ENCODE measurements at regions not wholly inside any gene's neighbourhood (a gene's known extent, or its start where the extent isn't known, plus 50 kb on each side); places are given as distances from the start of the nearest gene placed in this dataset.

GRCh38 chr6:117137711-117138110 lies 127.6 kb upstream of the VGLL2 start:
- in situ Hi-C loops (cut with MboI; ENCODE audit: low pct_unique_long_range_greater_than_20kb, low sequenced_read_pairs, unreplicated experiment) = no loop called here
- TF ChIP-seq, protein P1, sequence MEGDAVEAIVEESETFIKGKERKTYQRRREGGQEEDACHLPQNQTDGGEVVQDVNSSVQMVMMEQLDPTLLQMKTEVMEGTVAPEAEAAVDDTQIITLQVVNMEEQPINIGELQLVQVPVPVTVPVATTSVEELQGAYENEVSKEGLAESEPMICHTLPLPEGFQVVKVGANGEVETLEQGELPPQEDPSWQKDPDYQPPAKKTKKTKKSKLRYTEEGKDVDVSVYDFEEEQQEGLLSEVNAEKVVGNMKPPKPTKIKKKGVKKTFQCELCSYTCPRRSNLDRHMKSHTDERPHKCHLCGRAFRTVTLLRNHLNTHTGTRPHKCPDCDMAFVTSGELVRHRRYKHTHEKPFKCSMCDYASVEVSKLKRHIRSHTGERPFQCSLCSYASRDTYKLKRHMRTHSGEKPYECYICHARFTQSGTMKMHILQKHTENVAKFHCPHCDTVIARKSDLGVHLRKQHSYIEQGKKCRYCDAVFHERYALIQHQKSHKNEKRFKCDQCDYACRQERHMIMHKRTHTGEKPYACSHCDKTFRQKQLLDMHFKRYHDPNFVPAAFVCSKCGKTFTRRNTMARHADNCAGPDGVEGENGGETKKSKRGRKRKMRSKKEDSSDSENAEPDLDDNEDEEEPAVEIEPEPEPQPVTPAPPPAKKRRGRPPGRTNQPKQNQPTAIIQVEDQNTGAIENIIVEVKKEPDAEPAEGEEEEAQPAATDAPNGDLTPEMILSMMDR (IDR thresholded peaks at IDR 0.05; ENCODE audit: extremely low read depth, insufficient read depth, missing control alignments) = no peak
- no peak for DNase-seq (ENCODE audit: low spot score)

DNA sequence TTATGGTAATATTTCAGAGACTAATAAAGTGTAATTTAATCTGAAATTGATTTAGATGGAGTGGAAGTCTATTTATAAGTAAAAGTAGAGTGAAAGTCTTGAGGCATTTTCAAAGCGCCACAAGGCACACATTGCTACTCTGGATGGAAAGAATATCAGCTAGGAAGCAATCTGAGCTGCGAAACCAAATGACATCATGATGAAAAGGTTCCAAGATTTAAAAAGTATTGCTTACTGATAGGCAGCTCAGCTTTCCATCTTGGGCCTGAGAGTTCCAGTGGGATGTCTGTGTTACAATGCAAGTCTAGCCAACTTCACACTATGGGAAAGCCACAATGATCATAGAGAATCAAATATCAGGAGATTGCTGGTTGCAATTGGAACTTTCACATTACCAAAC lies 126.9 kb upstream of the VGLL2 start:
- TF ChIP-seq, protein P1 (IDR thresholded peaks at IDR 0.05; ENCODE audit: extremely low read depth, insufficient read depth, missing control alignments) = no peak
- no peak for DNase-seq (ENCODE audit: low spot score)
- in situ Hi-C loops (cut with MboI; ENCODE audit: low pct_unique_long_range_greater_than_20kb, low sequenced_read_pairs, unreplicated experiment) = no loop called here

DNA sequence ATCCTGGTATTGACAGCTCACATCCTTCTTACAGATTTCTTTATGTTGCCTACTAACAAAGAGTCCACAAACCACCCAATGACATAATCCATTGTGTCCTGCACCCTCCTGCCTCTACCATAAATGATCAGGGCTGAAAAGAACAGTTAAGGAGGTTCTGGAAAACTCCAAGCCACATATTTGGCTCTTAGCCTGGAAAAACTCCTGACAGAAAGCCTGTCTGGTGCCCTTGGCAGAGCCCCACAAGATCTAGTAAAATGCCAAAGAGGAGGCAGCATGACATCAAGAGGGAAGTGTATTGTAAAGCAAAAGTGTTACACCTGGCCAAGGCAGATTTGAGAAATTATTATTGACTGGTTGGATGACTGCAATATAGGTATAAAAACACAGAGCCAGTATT lies 126.4 kb upstream of the VGLL2 start:
- in situ Hi-C loops (cut with MboI; ENCODE audit: low pct_unique_long_range_greater_than_20kb, low sequenced_read_pairs, unreplicated experiment) = no loop called here
- TF ChIP-seq, protein P1 (IDR thresholded peaks at IDR 0.05; ENCODE audit: extremely low read depth, insufficient read depth, missing control alignments) = no peak
- no peak for DNase-seq (ENCODE audit: low spot score)

DNA sequence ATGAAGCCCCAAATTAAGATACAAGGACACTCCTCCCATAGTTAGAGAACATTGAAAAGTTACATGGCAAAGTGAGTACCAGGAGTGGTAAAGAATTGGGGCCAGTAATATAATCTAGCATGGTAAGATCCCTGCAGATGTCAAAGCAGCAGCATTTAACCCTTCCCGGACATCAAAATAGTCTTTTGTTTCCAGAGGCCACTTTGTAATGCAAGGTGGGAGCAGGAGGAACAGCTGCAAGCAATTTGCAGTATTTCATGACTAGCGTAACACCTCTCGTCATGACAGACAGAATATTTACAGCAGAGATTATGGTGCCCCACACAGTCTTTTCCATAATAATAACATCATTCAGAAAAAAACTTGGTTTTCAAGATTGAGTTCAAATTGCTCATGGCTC lies 123.2 kb upstream of the VGLL2 start:
- in situ Hi-C loops (cut with MboI; ENCODE audit: low pct_unique_long_range_greater_than_20kb, low sequenced_read_pairs, unreplicated experiment) = no loop called here
- TF ChIP-seq, protein P1 (IDR thresholded peaks at IDR 0.05; ENCODE audit: extremely low read depth, insufficient read depth, missing control alignments) = no peak
- no peak for DNase-seq (ENCODE audit: low spot score)

GRCh38 chr6:117142995-117143394 lies 122.4 kb upstream of the VGLL2 start:
- DNase-seq (ENCODE audit: low spot score) = no peak
- in situ Hi-C loops (cut with MboI; ENCODE audit: low pct_unique_long_range_greater_than_20kb, low sequenced_read_pairs, unreplicated experiment) = no loop called here
- TF ChIP-seq, protein P1 (IDR thresholded peaks at IDR 0.05; ENCODE audit: extremely low read depth, insufficient read depth, missing control alignments) = no peak

GRCh38 chr6:117143647-117144046 lies 121.7 kb upstream of the VGLL2 start:
- DNase-seq (ENCODE audit: low spot score) = no peak
- in situ Hi-C loops (cut with MboI; ENCODE audit: low pct_unique_long_range_greater_than_20kb, low sequenced_read_pairs, unreplicated experiment) = no loop called here
- TF ChIP-seq, protein P1 (IDR thresholded peaks at IDR 0.05; ENCODE audit: extremely low read depth, insufficient read depth, missing control alignments) = no peak

DNA sequence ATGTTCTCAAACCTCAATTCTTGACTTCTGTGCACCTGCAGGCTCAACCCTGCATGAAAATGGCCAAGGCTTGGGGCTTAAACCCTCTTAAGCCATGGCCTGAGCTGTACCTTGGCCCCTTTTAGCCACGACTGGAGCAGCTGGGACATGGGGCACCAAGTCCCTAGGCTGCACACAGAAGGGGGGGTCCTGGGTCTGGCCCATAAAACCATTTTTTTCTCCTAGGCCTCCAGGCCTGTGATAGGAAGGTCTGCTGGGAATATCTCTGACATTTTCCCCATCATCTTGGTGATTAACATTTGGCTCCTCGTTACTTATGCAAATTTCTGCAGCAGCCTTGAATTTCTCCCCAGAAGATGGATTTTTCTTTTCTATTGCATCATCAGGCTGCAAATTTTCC lies 119.4 kb upstream of the VGLL2 start:
- in situ Hi-C loops (cut with MboI; ENCODE audit: low pct_unique_long_range_greater_than_20kb, low sequenced_read_pairs, unreplicated experiment) = no loop called here
- TF ChIP-seq, protein P1 (IDR thresholded peaks at IDR 0.05; ENCODE audit: extremely low read depth, insufficient read depth, missing control alignments) = no peak
- DNase-seq (ENCODE audit: low spot score) = no peak
